Adrenal gland (tissue), 9 donors: ENCODE measurements at regions not wholly inside any gene's neighbourhood (a gene's known extent, or its start where the extent isn't known, plus 50 kb on each side); places are given as distances from the start of the nearest gene placed in this dataset.

ENCODE experiments used
- DNase-seq, 7 donors: peaks; one replicate each; pipeline ENCODE4 v3.0.0-alpha.2; 2019 to 2020
- H3K27ac ChIP-seq, 5 donors: fragments of 200-600 bp; sonication (generic) in 4 of 5; 1 replicate in 3 of 5; 2 replicates in 2 of 5; pipeline versions ENCODE4 v1.5.1 to v1.8.0; 2016 to 2020; ENCODE audit warnings: mild to moderate bottlenecking in 1 of 5
- H3K27me3 ChIP-seq: fragments of 200-600 bp; 2 replicates; pipeline ENCODE4 v1.8.0; 2021
- H3K36me3 ChIP-seq, 2 donors: fragments of 200-600 bp; replicated peaks in 1 of 2; 1 replicate in 1 of 2; 2 replicates in 1 of 2; pipeline versions ENCODE4 v1.5.1 to v1.8.0; 2018 to 2022
- H3K4me1 ChIP-seq, 2 donors: fragments of 200-600 bp; replicated peaks in 1 of 2; 1 replicate in 1 of 2; 2 replicates in 1 of 2; pipeline versions ENCODE4 v1.5.1 to v1.8.0; 2018 to 2021
- H3K4me3 ChIP-seq, 4 donors: fragments of 200-600 bp; sonication (generic) in 3 of 4; one replicate each; pipeline ENCODE4 v1.5.1; 2016 to 2018
- H3K9me3 ChIP-seq, 3 donors: fragments of 200-600 bp; sonication (generic) in 1 of 3; replicated peaks in 1 of 3; 1 replicate in 2 of 3; 2 replicates in 1 of 3; pipeline versions ENCODE4 v1.5.1 to v1.8.0; 2016 to 2021
- CTCF ChIP-seq, 6 experiments: fragments of 450-650 bp in 4 of 6; fragments of 200-600 bp in 2 of 6; sonication (generic) in 1 of 6; IDR thresholded peaks; 1 replicate in 5 of 6; 2 replicates in 1 of 6; pipeline versions ENCODE4 v1.5.1 to v1.8.0; 2016 to 2021; ENCODE audit warnings: antibody characterized with exemption in 6 of 6, mild to moderate bottlenecking in 2 of 6, moderate library complexity in 1 of 6
- POLR2A ChIP-seq, 2 donors: fragments of 450-650 bp; IDR thresholded peaks; one replicate each; pipeline ENCODE4 v1.6.1; 2017; ENCODE audit warnings: antibody characterized with exemption in 2 of 2, mild to moderate bottlenecking in 2 of 2, moderate library complexity in 1 of 2
- WGBS, 4 donors: extraction: QIAGEN DNeasy Blood & Tissue Kit in 2 of 4; methylation state at CpG; one replicate each; pipeline versions ENCODE4 v1.1.5 to v1.1.7; 2013 to 2017; 5-methylcytosine and 5-hydroxymethylcytosine counted together
- intact Hi-C, 2 donors: fragments of 100-400 bp; cut with DNase I; formaldehyde crosslinking; loops; one replicate each; pipeline versions ENCODE4 v1.14.1 to v1.15.0; 2022 to 2023
- donor health status: healthy with polysubstance abuse.
- donor health status: Bipolar disorder and iron deficiency.
- donor health status: DM: yes; HTN: yes; CAD: no.
- donor health status: DM: no; HTN: no; CAD: no.
- donor health status: DM: no; HTN: no; CAD: no.

GRCh38 chr13:107912745-107913144, 302.6 kb downstream of the LIG4 start:
- Histone ChIP-seq H3K4me1 (no peaks in the 10 kb centered on the region), H3K27me3 (no peaks in the 10 kb centered on the region), H3K4me3 (no peak overlapping the region), H3K9me3 (no peaks in the 10 kb centered on the region), H3K27ac (no peak overlapping the region), H3K36me3 (no peaks in the 10 kb centered on the region)
- intact Hi-C loops: no loop called here
- DNase-seq: no peak
- 54 to 67% (median 57%) methylated on average over 2 of the region's 2 CpGs for WGBS, 4 donors
- no peak for TF ChIP-seq POLR2A (IDR thresholded peaks at IDR 0.05)
- TF ChIP-seq CTCF (IDR thresholded peaks at IDR 0.05): no peak

- H3K4me1 ChIP-seq: no peaks in the 10 kb centered on the region
- WGBS, 4 donors: 61 to 69% (median 65%) methylated on average over 13 to 14 of the region's 14 CpGs
- intact Hi-C loops: no loop called here
- no peak for TF ChIP-seq CTCF (IDR thresholded peaks at IDR 0.05)
- TF ChIP-seq POLR2A (IDR thresholded peaks at IDR 0.05): no peak
- no peak for DNase-seq
- H3K27ac ChIP-seq: no peak overlapping the region
- no peak overlapping the region for H3K4me3 ChIP-seq
- H3K9me3 ChIP-seq: no peaks in the 10 kb centered on the region
- no peaks in the 10 kb centered on the region for H3K27me3 ChIP-seq
- H3K36me3 ChIP-seq: no peaks in the 10 kb centered on the region
Observed at GRCh38 chr13:107907065-107907805, 308.1 kb downstream of the LIG4 start.

- H3K4me3 ChIP-seq: no peak overlapping the region
- no peaks in the 10 kb centered on the region for H3K4me1 ChIP-seq
- no peak overlapping the region for H3K27ac ChIP-seq
- no peak for DNase-seq
- 74 to 86% (median 78%) methylated on average over 5 of the region's 5 CpGs for WGBS, 4 donors
- no peaks in the 10 kb centered on the region for H3K9me3 ChIP-seq
- intact Hi-C loops: no loop called here
- no peaks in the 10 kb centered on the region for H3K36me3 ChIP-seq
- H3K27me3 ChIP-seq: no peaks in the 10 kb centered on the region
- TF ChIP-seq POLR2A (IDR thresholded peaks at IDR 0.05) (no peak), CTCF (IDR thresholded peaks at IDR 0.05) (no peak)
Observed at GRCh38 chr13:107906131-107906530, 309.2 kb downstream of the LIG4 start.

- DNase-seq: no peak
- H3K36me3 ChIP-seq: no peaks in the 10 kb centered on the region
- no peaks in the 10 kb centered on the region for H3K4me1 ChIP-seq
- intact Hi-C loops: no loop called here
- H3K9me3 ChIP-seq: no peaks in the 10 kb centered on the region
- no peaks in the 10 kb centered on the region for H3K27me3 ChIP-seq
- no peak for TF ChIP-seq CTCF (IDR thresholded peaks at IDR 0.05)
- H3K4me3 ChIP-seq: no peak overlapping the region
- H3K27ac ChIP-seq: no peak overlapping the region
- 58 to 75% (median 69%) methylated on average over 3 of the region's 3 CpGs for WGBS, 4 donors
Observed at GRCh38 chr13:107901996-107902562, 313.3 kb downstream of the LIG4 start.
